HG03066 (cell line): ENCODE measurements at regions not wholly inside any gene's neighbourhood (a gene's known extent, or its start where the extent isn't known, plus 50 kb on each side); places are given as distances from the start of the nearest gene placed in this dataset.

Experiments
- ATAC-seq: cut with Tn5 transposase; IDR thresholded peaks from one replicate; pipeline ENCODE4 v1.9.1; 2021; ENCODE audit warnings: low read depth; ENCODE audit not compliant: unreplicated experiment

GRCh38 chr10:6665847-6666246 is 85.8 kb upstream of the PRKCQ start:
- ATAC-seq: no peak

DNA sequence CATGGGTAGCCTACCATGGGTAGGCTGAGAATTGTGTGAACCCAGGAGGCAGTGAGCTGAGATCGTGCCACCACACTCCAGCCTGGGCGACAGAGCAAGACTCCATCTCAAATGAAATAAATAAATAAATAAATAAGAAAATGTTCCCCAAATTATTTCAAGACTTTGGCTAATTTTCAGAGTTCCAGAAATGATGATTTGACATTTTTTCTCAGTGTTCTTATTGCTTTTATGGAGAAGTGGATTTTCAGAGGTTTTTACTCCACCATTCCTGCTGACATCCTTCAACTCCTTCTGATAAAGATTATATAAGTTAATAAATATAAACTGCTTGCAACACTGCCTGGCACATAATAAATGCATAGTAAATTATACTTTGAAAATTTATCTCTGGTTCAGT is 80.4 kb upstream of the PRKCQ start:
- no peak for ATAC-seq

GRCh38 chr10:6659451-6659850 is 79.4 kb upstream of the PRKCQ start:
- no peak for ATAC-seq

DNA sequence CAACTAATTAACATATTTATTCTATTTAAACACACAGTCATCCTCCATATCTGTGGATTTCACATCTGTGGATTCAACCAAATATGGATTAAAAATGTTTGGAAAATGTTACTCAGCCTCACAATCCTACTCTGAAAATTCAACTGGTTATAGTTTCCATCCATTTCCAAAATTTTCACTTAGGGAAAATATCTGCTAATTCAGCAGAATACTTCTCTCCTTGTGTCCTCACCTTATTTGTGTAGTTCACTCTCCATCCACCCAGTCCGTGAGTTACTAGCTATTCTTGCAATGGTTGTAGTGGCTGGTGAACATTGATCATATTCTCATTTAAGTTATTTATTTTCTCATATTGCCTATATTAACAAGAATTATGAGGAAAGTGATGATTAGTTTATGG is 77.6 kb upstream of the PRKCQ start:
- ATAC-seq: no peak

DNA sequence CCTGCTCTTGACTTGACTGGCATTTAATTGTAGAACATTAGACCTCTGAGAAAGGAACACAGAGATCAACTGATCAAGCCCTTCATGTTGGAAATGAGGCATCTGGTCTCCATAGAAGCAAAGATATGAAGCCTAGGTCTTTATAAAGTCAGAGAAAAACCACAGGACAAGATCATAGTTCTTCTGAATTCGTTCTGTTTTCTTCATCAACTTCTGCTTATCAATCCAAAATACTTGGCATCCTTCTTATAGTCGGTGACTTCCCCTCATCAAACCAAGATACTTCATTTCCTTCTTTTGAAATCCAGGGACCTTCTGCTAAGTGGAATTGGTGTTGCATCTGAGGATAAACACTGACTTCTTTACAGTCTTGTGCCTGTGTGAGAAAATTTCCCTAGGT is 77.1 kb upstream of the PRKCQ start:
- no peak for ATAC-seq

DNA sequence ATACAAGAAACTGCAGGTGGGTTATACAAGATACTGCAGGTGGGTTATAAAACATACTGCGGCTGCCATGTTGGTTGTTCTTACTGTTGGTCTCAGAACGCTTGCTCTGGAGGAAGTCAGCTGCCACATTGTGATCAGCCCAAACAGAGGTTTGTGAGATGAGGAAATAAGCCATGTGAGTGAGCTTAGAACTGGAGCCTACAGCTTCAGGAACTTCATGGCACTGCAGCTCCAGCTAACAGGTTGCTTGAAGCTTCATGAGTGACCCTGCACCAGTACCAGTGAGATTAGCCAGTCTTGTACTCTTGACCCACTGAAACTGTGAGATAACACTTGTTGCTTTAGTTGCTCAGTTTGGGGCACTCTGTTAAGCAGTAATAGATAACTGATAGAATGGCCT is 74.5 kb upstream of the PRKCQ start:
- no peak for ATAC-seq

DNA sequence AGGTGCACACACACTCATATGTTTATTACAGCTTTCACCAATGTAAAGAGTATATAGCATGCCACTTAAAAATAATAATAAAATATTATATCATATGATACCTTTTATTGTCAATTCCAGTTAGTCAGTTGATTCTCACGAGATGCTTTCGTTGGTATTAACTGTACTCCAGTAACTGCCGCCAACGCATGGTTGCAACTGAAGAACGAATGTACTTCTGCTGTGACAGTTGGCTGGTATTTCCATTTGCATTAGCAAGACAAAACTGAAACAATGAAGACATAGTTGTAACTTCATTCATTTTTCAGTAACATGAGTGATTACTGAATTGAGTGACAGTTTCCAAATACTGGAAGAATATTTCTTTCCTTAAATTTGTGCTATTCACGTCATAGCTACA is 70.5 kb upstream of the PRKCQ start:
- no peak for ATAC-seq

DNA sequence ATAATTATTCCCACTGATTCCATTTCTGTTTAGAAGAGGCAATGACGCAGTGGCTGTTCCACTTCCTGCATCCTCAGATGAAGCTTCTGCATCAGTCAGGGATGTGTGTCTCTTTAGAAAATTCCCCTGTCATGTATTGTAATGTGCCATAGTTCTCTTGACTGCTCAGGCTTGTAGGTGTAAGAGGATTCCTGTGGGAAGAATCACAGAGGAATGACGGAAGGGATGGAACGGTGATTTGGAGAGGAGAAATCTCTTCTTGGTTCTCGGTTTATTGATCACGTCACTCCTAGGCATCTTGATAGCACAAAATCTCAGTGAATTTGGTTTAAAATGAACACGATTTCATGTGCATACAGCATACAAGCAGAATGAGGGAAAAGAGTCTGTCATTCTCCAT is 69.8 kb upstream of the PRKCQ start:
- no peak for ATAC-seq

DNA sequence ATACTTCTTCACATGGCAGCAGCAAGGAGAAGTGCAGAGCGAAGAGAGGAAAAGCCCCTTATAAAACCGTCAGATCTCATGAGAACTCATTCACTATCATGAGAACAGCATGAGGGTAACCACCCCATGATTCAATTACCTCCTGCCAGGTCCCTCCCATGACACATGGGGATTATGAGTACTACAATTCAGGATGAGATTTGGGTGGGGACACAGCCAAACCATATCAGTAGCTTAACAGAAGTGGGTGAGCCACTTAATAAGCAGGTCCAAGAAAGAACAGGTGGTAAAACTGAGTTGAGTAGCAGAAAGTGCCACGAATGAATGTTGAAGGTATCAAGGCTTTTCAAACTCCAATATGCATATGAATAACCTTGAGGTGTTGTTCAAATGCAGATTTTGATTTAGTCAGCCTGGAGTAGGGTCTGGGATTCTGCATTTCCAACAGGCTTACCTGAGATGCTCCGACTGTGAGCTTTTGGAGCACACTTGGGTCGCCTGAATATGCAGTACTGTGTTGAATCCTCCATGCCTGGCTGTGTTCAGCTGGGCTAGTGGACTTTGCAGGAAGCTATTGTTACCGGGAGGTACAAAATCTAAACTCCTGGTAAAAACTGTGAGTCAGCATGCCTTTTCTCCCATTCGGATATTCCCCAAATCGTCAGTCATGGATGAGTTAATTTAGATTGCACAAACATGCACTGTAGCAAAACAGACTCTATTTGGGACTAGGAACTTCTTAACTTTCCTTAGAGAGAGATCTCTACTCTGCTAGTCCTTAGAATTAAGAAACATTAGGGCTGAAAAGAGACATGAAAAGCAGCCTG is 69.0 kb upstream of the PRKCQ start:
- no peak for ATAC-seq

GRCh38 chr10:6647811-6648526 is 67.9 kb upstream of the PRKCQ start:
- no peak for ATAC-seq

GRCh38 chr10:6643962-6644361 is 63.9 kb upstream of the PRKCQ start:
- no peak for ATAC-seq

DNA sequence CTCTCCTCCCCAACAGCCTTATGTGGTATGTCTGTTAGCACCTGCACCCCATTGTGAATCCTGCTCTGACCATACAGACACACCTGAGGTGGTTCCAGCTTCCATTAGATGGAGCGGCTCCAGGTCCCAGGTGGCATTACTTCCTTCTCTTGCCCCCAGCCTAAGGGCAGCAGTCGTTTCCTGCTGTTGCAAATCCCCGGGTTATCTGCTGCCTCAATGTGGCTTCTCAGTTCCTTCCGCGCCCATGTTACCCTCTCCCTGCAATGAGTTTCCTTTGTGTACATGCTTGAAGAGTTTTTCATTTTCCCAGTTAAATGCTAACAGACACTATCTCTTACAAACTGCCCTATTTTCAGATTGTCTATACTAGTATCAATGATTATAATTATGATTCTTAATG is 62.8 kb upstream of the PRKCQ start:
- ATAC-seq: no peak

GRCh38 chr10:6640433-6641040 is 60.5 kb upstream of the PRKCQ start:
- no peak for ATAC-seq

- no peak for ATAC-seq
Observed at GRCh38 chr10:6637053-6637452, 57.0 kb upstream of the PRKCQ start.

GRCh38 chr10:6635784-6636183 is 55.7 kb upstream of the PRKCQ start:
- ATAC-seq: no peak
